Ishikawa (cell line): ENCODE measurements at regions not wholly inside any gene's neighbourhood (a gene's known extent, or its start where the extent isn't known, plus 50 kb on each side); places are given as distances from the start of the nearest gene placed in this dataset.

Source experiments
- CEBPB ChIP-seq: IDR thresholded peaks from 2 replicates; pipeline ENCODE4 v1.6.1; 2012
- CREB1 ChIP-seq: IDR thresholded peaks from 2 replicates; pipeline ENCODE4 v1.6.1; 2012; ENCODE audit warnings: low read depth
- EGR1 ChIP-seq: IDR thresholded peaks from 2 replicates; pipeline ENCODE4 v1.6.1; 2012
- EP300 ChIP-seq: IDR thresholded peaks from 2 replicates; pipeline ENCODE4 v1.6.1; 2012; ENCODE audit warnings: borderline replicate concordance
- FOXM1 ChIP-seq: IDR thresholded peaks from 2 replicates; pipeline ENCODE4 v1.6.1; 2012; ENCODE audit warnings: low read depth, borderline replicate concordance
- NFIC ChIP-seq: IDR thresholded peaks from 2 replicates; pipeline ENCODE4 v1.6.1; 2012
- RAD21 ChIP-seq: IDR thresholded peaks from 2 replicates; pipeline ENCODE4 v1.6.1; 2012; ENCODE audit warnings: low read depth
- TAF1 ChIP-seq: IDR thresholded peaks from 2 replicates; pipeline ENCODE4 v1.6.1; 2012; ENCODE audit warnings: low read depth, mild to moderate bottlenecking
- TCF12 ChIP-seq: IDR thresholded peaks from 2 replicates; pipeline ENCODE4 v1.6.1; 2012; ENCODE audit warnings: low read depth
- TEAD4 ChIP-seq: IDR thresholded peaks from 2 replicates; pipeline ENCODE4 v1.6.1; 2012
- YY1 ChIP-seq: IDR thresholded peaks from 2 replicates; pipeline ENCODE4 v1.6.1; 2012; ENCODE audit warnings: low read depth
- ZBTB7A ChIP-seq: IDR thresholded peaks from 2 replicates; pipeline ENCODE4 v1.6.1; 2012; ENCODE audit warnings: low read depth
- TF ChIP-seq, protein P1 (sequence below): IDR thresholded peaks from 2 replicates; pipeline ENCODE4 v1.6.1; 2012; ENCODE audit warnings: low read depth, mild to moderate bottlenecking
- TF ChIP-seq, protein P2 (sequence below): IDR thresholded peaks from 2 replicates; pipeline ENCODE4 v1.6.1; 2012
- TF ChIP-seq, protein P3 (sequence below): IDR thresholded peaks from 2 replicates; pipeline ENCODE4 v1.6.1; 2012

DNA sequence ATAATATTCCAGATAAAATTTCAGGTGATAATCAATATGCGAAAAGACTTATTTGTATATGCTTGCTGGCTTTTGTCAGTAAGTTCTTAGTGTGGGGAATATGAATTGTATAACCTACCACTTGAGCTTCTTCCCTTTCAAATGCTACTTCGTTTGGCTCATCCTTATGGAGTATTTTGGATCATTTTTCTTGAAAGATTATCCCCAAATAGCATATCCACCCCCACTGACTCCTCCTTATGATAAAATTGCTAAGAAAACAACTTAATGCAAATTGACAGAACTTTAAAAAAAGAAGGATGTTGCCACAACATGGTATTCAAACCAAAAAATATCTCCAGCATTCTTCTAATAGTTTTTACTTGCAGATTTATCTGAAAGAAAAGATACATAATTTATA is 393.3 kb downstream of the PPP3CA start:
- no peak for TF ChIP-seq RAD21
- TF ChIP-seq TAF1 = no peak
- TF ChIP-seq YY1 = no peak
- TF ChIP-seq EP300 = no peak
- no peak for TF ChIP-seq NFIC
- TF ChIP-seq FOXM1 = no peak
- TF ChIP-seq TCF12 = no peak
- TF ChIP-seq TEAD4 = no peak
- TF ChIP-seq, protein P1, sequence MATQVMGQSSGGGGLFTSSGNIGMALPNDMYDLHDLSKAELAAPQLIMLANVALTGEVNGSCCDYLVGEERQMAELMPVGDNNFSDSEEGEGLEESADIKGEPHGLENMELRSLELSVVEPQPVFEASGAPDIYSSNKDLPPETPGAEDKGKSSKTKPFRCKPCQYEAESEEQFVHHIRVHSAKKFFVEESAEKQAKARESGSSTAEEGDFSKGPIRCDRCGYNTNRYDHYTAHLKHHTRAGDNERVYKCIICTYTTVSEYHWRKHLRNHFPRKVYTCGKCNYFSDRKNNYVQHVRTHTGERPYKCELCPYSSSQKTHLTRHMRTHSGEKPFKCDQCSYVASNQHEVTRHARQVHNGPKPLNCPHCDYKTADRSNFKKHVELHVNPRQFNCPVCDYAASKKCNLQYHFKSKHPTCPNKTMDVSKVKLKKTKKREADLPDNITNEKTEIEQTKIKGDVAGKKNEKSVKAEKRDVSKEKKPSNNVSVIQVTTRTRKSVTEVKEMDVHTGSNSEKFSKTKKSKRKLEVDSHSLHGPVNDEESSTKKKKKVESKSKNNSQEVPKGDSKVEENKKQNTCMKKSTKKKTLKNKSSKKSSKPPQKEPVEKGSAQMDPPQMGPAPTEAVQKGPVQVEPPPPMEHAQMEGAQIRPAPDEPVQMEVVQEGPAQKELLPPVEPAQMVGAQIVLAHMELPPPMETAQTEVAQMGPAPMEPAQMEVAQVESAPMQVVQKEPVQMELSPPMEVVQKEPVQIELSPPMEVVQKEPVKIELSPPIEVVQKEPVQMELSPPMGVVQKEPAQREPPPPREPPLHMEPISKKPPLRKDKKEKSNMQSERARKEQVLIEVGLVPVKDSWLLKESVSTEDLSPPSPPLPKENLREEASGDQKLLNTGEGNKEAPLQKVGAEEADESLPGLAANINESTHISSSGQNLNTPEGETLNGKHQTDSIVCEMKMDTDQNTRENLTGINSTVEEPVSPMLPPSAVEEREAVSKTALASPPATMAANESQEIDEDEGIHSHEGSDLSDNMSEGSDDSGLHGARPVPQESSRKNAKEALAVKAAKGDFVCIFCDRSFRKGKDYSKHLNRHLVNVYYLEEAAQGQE = no peak
- TF ChIP-seq ZBTB7A = no peak

DNA sequence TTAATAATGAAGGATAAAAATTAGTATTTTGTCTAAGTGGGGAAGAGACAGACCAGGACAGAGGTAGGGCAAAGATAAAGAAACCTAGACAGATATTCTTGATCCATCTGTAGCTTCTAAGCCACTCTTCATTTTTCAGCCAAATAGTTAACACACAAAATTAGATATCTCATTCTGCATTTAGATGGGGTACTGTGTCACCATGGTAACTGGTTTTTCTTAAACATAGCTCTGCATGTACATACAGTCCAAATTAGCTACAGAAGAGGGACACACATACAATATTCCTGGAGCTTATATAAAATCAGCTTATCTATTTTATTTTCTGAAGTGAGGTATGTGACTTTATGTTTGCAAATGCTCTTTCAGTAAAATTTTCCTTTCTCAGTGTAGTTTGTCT is 393.7 kb downstream of the PPP3CA start:
- TF ChIP-seq, protein P2, sequence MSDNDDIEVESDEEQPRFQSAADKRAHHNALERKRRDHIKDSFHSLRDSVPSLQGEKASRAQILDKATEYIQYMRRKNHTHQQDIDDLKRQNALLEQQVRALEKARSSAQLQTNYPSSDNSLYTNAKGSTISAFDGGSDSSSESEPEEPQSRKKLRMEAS = no peak
- no peak for TF ChIP-seq TEAD4
- TF ChIP-seq FOXM1 = no peak
- no peak for TF ChIP-seq EGR1
- TF ChIP-seq CREB1 = no peak

DNA sequence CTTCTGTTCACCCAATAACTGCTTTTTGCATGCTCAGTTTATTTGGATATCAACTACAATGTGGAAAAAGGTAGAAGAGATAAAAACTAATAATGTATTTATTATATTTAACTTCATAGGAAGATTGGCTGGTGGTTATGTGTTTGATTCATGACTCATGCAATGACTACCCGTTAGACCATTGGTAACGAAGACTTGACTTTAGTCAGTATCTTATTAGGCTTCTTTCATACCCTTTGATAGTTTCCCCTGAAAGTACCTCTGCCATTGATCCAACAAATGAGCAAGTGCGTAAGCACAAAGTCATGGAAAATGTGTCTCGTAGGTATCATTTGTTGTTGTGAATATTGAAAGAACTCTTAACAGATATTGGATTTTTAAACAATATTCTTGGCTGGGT is 394.7 kb downstream of the PPP3CA start:
- TF ChIP-seq EGR1 = no peak
- TF ChIP-seq NFIC = no peak
- TF ChIP-seq TEAD4 = no peak
- TF ChIP-seq, protein P2 = no peak
- TF ChIP-seq EP300 = no peak
- no peak for TF ChIP-seq TCF12
- no peak for TF ChIP-seq TAF1
- no peak for TF ChIP-seq YY1
- TF ChIP-seq, protein P3, sequence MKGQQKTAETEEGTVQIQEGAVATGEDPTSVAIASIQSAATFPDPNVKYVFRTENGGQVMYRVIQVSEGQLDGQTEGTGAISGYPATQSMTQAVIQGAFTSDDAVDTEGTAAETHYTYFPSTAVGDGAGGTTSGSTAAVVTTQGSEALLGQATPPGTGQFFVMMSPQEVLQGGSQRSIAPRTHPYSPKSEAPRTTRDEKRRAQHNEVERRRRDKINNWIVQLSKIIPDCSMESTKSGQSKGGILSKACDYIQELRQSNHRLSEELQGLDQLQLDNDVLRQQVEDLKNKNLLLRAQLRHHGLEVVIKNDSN = no peak
- TF ChIP-seq CREB1 = no peak
- TF ChIP-seq FOXM1 = no peak
- TF ChIP-seq, protein P1 = no peak
- no peak for TF ChIP-seq RAD21
- TF ChIP-seq CEBPB = no peak
- TF ChIP-seq ZBTB7A = no peak

- no peak for TF ChIP-seq TCF12
- no peak for TF ChIP-seq FOXM1
- TF ChIP-seq CREB1 = no peak
- TF ChIP-seq EP300 = no peak
- TF ChIP-seq, protein P3 = no peak
- TF ChIP-seq, protein P2 = no peak
- no peak for TF ChIP-seq ZBTB7A
- TF ChIP-seq YY1 = no peak
- no peak for TF ChIP-seq TAF1
- TF ChIP-seq NFIC = no peak
- TF ChIP-seq, protein P1 = no peak
- TF ChIP-seq TEAD4 = no peak
- no peak for TF ChIP-seq EGR1
- TF ChIP-seq CEBPB = no peak
These were observed 397.9 kb downstream of the PPP3CA start for GRCh38 chr4:100949350-100949935.

DNA sequence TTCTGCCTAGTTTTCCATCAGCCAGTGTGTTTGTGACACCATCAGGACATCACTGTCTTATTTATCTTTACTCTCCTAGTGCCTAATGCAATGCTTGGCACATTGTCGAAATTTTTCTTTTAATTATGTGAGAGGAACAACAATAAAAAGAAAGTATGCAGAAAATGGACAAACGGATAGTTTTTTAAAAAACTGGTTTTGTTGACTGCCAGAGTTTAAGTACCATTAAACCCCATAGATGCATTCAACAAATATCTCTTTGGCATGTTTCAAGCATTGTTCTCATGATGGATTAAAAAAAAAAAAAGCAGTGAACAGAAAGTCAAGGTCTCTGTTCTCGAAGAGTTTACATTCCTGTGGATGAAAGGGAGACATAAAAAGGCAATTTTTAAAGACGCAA is 398.4 kb downstream of the PPP3CA start:
- TF ChIP-seq FOXM1 = no peak
- TF ChIP-seq, protein P2 = no peak
